Femur (tissue), 1 donor: ENCODE measurements at regions not wholly inside any gene's neighbourhood (a gene's known extent, or its start where the extent isn't known, plus 50 kb on each side); places are given as distances from the start of the nearest gene placed in this dataset.
"Not testable (repeated sequence)": the region's sequence is repeated elsewhere in the genome, so short reads cannot be mapped to it uniquely, and the experiment has no call there.

Source experiments
- DNase-seq: peaks from one replicate; pipeline ENCODE4 v3.0.0-alpha.2; 2017

- not testable (repeated sequence) for DNase-seq
These were observed 618.3 kb upstream of the CBLB start for GRCh38 chr3:106486945-106487639.

- no peak for DNase-seq
These were observed 619.5 kb upstream of the CBLB start for GRCh38 chr3:106488331-106488730.

GRCh38 chr3:106491796-106492195 is 623.0 kb upstream of the CBLB start:
- DNase-seq, result no peak

DNA sequence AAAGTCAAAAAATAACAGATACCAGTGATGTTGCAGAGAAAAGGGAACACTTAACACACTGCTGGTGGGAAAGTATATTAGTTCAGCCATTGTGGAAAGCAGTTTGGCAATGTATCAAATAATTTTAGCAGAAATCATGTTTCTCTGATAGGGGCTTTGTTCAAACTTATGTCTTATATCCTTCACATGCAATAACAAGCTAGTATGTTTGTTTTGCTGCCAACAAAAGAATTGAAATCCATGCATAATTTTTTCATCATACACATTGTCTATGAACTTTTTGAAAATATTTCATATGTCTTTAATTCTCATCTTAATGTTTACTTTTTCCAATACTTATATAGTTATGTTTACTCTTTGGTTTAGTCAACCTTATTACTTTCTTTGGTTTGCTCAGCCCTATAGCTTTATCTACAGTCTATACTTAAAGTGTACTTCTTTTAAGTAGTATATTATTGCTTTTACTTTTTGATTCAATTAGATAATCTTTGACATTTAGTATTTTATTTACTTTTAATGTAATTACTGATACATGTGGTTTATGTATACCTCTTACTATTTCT is 639.6 kb upstream of the CBLB start:
- no peak for DNase-seq

DNA sequence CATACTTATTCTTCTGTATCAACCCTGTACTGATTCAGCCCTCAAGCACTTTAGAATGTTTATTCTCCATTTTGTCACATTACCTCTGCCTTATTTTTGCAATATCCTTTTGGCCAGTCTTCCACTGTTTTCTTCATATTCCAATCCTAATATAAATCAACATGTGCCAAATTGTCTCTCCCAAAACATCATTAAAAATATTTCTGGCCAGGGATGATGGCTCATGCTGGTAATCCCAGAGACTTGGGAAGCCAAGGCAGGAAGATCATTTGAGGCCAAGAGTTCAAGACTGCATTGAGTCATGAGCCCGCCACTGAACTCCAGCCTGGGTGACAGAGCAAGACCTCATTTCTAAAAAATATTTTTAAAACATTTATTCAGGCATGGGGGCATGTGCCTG is 641.4 kb upstream of the CBLB start:
- no peak for DNase-seq

GRCh38 chr3:106512846-106513245 is 644.0 kb upstream of the CBLB start:
- DNase-seq, result no peak

GRCh38 chr3:106514431-106514830 is 645.6 kb upstream of the CBLB start:
- DNase-seq, result no peak

GRCh38 chr3:106518516-106518915 is 649.7 kb upstream of the CBLB start:
- DNase-seq, result no peak

- no peak for DNase-seq
These were observed 653.6 kb upstream of the CBLB start for GRCh38 chr3:106522397-106522796.

DNA sequence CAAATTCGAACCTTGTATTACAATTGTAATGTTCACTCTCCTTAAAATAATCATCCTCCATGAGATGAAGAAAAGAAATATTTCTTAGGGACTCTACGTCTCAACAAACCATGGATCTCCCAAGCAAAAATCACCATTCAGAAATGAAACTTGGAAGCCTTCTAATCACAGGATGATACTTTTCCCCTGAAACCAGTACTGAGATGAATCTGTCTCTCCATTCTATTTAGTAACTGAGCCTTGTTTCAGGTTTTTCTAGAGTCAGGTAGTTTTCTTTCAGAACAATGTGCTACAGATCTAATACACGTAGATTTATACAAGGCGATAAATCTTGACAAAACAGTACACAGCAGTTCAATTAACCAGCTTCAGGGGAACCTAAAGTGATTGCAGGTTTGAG is 660.1 kb upstream of the CBLB start:
- no peak for DNase-seq

DNA sequence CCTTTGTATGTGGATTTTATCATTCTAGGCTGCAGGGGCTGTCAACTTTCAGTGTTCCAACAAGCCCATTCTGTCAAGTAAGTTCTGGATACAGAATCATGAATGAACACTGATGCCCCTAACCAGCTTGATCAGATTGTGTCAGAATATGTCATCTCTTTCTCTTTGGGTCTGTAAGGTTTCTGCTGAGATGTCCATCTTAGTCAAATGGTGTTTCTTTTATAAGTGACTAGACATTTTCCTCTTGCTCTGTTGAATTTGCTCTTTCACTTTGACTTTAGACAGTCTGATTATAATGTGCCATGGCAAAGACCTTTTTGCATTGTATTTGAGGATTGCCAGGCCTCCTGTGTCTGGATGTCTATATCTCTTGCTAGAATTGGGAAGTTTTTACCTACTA is 660.9 kb upstream of the CBLB start:
- DNase-seq, result no peak

DNA sequence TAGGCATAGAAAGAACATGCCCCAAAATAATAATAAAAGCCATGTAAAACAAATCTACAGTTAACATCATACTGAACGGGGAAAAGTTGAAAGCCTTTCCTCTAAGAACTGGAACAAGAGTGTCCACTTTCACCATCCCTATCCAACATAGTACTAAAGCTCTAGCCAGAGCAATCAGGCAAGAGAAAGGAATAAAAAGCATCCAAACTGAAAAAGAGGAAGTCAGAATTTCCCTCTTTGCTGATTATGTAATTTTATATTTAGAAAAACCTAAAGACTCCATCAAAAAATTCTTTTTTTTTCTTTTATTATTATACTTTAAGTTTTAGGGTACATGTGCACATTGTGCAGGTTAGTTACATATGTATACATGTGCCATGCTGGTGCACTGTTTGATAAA is 661.6 kb upstream of the CBLB start:
- DNase-seq, result no peak

DNA sequence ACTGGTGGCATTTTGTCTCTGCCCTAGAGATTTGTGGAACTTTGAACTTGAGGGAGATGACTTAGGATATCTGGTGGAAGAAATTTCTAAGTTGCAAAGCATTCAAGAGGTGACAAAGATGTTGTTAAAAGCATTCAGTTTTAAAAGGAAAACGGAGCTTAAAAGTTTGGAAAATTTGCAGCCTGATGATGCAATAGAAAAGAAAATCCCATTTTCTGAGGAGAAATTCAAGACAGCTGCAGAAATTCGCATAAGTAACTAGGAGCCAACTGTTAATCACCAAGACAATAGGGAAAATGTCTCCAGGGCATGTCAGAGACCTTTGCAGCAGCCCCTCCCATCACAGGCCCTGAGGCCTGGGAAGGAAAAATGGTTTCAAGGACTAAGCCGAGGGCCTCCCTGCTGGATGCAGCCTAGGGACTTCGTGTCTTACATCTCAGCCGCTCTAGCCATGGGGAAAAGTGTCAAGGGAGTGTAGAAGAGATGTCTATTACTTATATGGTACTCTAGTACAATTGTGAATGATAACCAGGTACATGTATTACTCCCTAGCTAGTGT is 663.0 kb upstream of the CBLB start:
- not testable (repeated sequence) for DNase-seq

GRCh38 chr3:106533093-106533787 is 664.4 kb upstream of the CBLB start:
- no peak for DNase-seq

DNA sequence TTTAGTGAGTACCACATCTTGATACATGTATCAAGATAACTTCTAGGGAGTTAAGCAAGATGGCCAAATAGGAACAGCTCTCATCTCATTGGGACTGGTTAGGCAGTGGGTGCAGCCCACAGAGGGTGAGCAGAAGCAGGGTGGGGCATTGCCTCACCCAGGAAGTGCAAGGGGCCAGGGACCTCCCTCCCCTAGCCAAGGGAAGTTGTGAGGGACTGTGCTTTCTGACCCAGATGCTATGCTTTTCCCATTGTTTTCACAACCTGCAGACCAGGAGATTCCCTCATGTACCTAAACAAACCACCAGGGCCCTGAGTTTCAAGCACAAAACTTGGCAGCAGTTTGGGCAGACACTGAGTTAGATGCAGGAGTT is 665.0 kb upstream of the CBLB start:
- no peak for DNase-seq

DNA sequence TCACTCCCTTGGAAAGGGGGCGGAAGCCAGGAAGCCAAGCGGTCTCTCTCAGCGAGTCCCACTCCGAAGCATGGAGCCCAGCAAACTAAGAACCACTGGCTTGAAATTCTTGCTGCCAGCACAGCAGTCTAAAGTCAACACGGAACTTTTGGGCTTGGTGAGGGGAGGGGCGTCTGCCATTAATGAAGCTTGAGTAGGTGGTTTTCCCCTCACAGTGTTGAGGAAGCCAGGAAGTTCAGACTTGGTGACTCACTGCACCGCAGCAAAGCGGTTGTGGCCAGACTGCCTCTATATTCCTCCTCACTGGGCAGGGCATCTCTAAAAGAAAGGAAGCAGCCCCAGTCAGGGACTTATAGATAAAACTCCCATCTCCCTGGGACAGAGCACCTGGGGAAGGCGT is 665.4 kb upstream of the CBLB start:
- DNase-seq, result no peak

DNA sequence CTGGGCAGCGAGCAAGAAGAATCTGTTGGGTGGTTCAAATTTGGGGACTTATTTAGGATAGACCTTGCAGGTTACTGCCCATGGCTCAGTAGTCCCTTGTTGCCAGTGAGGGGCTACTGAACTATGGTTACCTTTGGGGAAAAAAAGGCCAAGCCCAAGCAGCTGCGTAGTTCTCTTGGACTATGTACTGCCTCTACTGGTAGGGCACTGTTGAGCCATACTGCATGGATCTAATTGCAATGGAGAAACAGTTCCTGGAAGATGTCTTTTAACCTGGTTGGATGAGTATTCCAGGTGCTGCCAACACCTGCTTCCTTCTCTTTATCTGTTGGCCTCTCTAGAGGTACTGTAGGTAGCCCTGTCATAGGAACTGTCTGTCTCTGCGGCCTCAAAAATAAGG is 671.9 kb upstream of the CBLB start:
- DNase-seq, result no peak

DNA sequence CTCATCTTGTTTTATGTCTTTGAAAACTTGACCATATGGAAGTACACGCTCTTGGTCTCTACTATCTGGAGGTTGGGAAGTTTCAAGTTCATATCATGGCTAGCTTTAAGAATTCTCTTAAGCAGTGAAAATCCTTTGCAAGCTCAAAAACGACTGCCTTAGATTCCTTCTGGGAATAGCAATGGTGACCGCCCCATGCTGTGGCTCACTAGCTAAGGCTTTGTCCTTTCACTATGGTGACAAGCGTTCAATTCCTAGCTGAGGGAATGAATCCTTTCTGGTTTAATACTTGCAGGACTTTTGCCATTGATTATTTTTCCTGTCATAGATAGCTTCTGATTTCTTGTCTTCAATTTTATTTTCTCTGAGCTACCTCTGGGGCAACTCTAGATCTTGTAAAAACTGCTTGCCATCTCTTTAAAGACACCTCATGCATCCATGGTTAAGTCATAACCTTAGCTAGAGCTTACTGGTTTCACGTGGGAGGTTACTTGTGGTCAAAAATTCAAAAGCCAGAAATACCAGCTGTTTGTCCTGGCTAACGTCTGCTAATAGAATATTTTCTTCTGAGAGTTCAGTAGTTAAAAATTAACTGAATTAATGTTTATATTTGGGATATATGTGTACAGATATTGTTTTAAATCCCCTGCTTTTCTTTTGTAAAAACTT is 673.4 kb upstream of the CBLB start:
- DNase-seq, result no peak

DNA sequence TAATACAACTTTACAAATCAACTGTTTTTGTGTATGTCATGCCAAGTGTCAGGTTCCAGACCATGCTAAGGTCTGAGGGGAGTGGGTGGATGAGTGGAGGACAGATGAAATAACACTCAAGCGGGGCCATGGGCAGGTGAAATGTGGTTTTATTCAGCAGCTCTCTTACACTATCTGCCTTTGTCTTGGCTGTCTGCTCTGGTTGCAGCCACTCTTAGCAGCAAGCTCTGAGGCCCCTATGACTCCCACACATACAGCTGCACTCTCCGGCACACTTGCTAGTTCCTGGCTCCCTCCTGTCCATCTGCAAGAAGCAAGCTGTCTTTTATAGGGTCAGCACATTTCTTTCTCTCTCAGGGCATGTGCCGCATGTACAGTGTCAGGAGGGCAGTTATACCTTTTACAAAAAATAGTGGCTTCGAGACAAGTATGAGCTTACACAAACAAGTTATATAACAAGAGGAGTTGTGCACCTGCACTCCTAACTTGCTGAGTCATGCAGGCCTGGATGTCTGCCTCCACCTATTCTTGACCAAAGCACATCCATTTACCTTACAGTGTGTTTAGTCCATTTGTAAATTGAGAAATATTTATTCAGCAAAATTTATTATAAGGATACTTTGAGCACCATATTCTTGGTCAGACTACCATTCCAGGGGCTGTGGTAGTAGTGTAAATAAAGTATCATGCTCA is 683.7 kb upstream of the CBLB start:
- no peak for DNase-seq

- no peak for DNase-seq
These were observed 691.7 kb upstream of the CBLB start for GRCh38 chr3:106560451-106560966.

GRCh38 chr3:106566277-106566676 is 697.5 kb upstream of the CBLB start:
- DNase-seq, result no peak

DNA sequence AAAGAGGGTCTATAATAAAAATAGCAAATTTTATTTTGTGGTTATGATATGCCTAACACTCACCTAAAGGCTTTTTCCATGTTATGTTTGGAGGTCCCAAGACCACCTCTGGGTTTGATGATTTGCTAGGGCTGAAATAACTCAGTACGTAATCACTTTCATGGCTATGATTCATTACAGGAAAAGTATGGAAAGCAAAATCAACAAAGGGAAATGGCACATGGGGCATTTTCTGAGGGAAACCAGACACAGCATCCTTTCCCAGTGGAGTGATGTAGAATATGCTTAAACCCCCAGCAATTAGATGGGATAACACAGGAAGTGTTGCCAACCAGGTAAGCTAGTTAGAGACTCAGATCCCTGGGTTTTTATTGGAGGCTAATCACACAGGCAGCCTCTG is 701.6 kb upstream of the CBLB start:
- no peak for DNase-seq

- no peak for DNase-seq
These were observed 704.8 kb upstream of the CBLB start for GRCh38 chr3:106573605-106574004.
